ENCODE measurements at regions not wholly inside any gene's neighbourhood (a gene's known extent, or its start where the extent isn't known, plus 50 kb on each side); places are given as distances from the start of the nearest gene placed in this dataset.

- Histone ChIP-seq H3K4me1 (ENCODE audit: insufficient read depth, low read length, poor library complexity, severe bottlenecking) (peaks cover 25% of the 10 kb centered on the region), H3K36me3 (ENCODE audit: insufficient read depth, low read length) (peaks cover 54% of the 10 kb centered on the region; the same call in 1 of the 2 replicates), H4K20me1 (ENCODE audit: insufficient read depth, low read length, poor library complexity, severe bottlenecking) (peaks cover 82% of the 10 kb centered on the region), H3K79me2 (ENCODE audit: insufficient read depth, low read length) (peaks cover 97% of the 10 kb centered on the region), H3F3A (ENCODE audit: low read depth) (peaks cover 1% of the 10 kb centered on the region; the same call in 1 of the 2 replicates), H2AFZ (ENCODE audit: low read length) (no peak overlapping the region), H3K9me3 (ENCODE audit: insufficient read depth, low read depth, low read length) (no peaks in the 10 kb centered on the region), H3K4me2 (ENCODE audit: low read depth, low read length, poor library complexity, severe bottlenecking) (no peak overlapping the region), H3K27me3 (ENCODE audit: insufficient read depth, low read length, poor library complexity, severe bottlenecking) (no peaks in the 10 kb centered on the region), H3K9ac (ENCODE audit: low read depth, low read length, poor library complexity, severe bottlenecking) (no peak overlapping the region), H3K9me2 (replicated peaks; ENCODE audit: low read depth, low read length) (no peaks in the 10 kb centered on the region), H3K4me3 (ENCODE audit: low read length, poor library complexity, severe bottlenecking) (no peak overlapping the region)
- TF ChIP-seq EZH2phosphoT487 (IDR thresholded peaks at IDR 0.05; ENCODE audit: borderline replicate concordance) (no peak), CTCF (conservative IDR thresholded peaks at IDR 0.05; ENCODE audit: low read length) (no peak)
Measured at GRCh38 chr6:21826023-21826422, 232.5 kb downstream of the SOX4 start.

- Histone ChIP-seq H3K27me3 (ENCODE audit: insufficient read depth, low read length, poor library complexity, severe bottlenecking) (no peaks in the 10 kb centered on the region), H3F3A (ENCODE audit: low read depth) (peaks cover 6% of the 10 kb centered on the region; the same call in 1 of the 2 replicates), H2AFZ (ENCODE audit: low read length) (no peak overlapping the region), H3K4me3 (ENCODE audit: low read length, poor library complexity, severe bottlenecking) (no peak overlapping the region), H3K9ac (ENCODE audit: low read depth, low read length, poor library complexity, severe bottlenecking) (no peak overlapping the region), H3K4me2 (ENCODE audit: low read depth, low read length, poor library complexity, severe bottlenecking) (no peak overlapping the region), H3K79me2 (ENCODE audit: insufficient read depth, low read length) (peaks cover 97% of the 10 kb centered on the region), H3K9me3 (ENCODE audit: insufficient read depth, low read depth, low read length) (no peaks in the 10 kb centered on the region), H4K20me1 (ENCODE audit: insufficient read depth, low read length, poor library complexity, severe bottlenecking) (peaks cover 85% of the 10 kb centered on the region), H3K4me1 (ENCODE audit: insufficient read depth, low read length, poor library complexity, severe bottlenecking) (peaks cover 34% of the 10 kb centered on the region), H3K9me2 (replicated peaks; ENCODE audit: low read depth, low read length) (no peaks in the 10 kb centered on the region), H3K36me3 (ENCODE audit: insufficient read depth, low read length) (peaks cover 56% of the 10 kb centered on the region; the same call in 1 of the 2 replicates)
- TF ChIP-seq EZH2phosphoT487 (IDR thresholded peaks at IDR 0.05; ENCODE audit: borderline replicate concordance) = no peak
- no peak for TF ChIP-seq CTCF (conservative IDR thresholded peaks at IDR 0.05; ENCODE audit: low read length)
Measured at GRCh38 chr6:21826904-21827303, 233.4 kb downstream of the SOX4 start.

- Histone ChIP-seq H3K4me1 (ENCODE audit: insufficient read depth, low read length, poor library complexity, severe bottlenecking) (peaks cover 31% of the 10 kb centered on the region), H3K79me2 (ENCODE audit: insufficient read depth, low read length) (peaks cover 97% of the 10 kb centered on the region), H3K4me3 (ENCODE audit: low read length, poor library complexity, severe bottlenecking) (no peak overlapping the region), H3K27me3 (ENCODE audit: insufficient read depth, low read length, poor library complexity, severe bottlenecking) (no peaks in the 10 kb centered on the region), H3K9me3 (ENCODE audit: insufficient read depth, low read depth, low read length) (no peaks in the 10 kb centered on the region), H3K4me2 (ENCODE audit: low read depth, low read length, poor library complexity, severe bottlenecking) (no peak overlapping the region), H3K36me3 (ENCODE audit: insufficient read depth, low read length) (peaks cover 56% of the 10 kb centered on the region; the same call in 1 of the 2 replicates), H2AFZ (ENCODE audit: low read length) (no peak overlapping the region), H4K20me1 (ENCODE audit: insufficient read depth, low read length, poor library complexity, severe bottlenecking) (peaks cover 85% of the 10 kb centered on the region), H3K9me2 (replicated peaks; ENCODE audit: low read depth, low read length) (no peaks in the 10 kb centered on the region), H3K9ac (ENCODE audit: low read depth, low read length, poor library complexity, severe bottlenecking) (no peak overlapping the region), H3F3A (ENCODE audit: low read depth) (peaks cover 6% of the 10 kb centered on the region; the same call in 1 of the 2 replicates)
- TF ChIP-seq CTCF (conservative IDR thresholded peaks at IDR 0.05; ENCODE audit: low read length) (no peak), EZH2phosphoT487 (IDR thresholded peaks at IDR 0.05; ENCODE audit: borderline replicate concordance) (no peak)
Measured at GRCh38 chr6:21827425-21828202, 234.1 kb downstream of the SOX4 start.

Data from Loucy (cell line).